NCI-H2171 treated with DMSO at 0.1 percent for 48 hours (cell line): ENCODE measurements at regions not wholly inside any gene's neighbourhood (a gene's known extent, or its start where the extent isn't known, plus 50 kb on each side); places are given as distances from the start of the nearest gene placed in this dataset.
"Not testable (repeated sequence)": the region's sequence is repeated elsewhere in the genome, so short reads cannot be mapped to it uniquely, and the experiment has no call there.

Experiments
- DNase-seq: peaks from one replicate; lab custom pipeline; 2025; lab: John Stamatoyannopoulos, UW

- DNase-seq = no peak
Measured at GRCh38 chr20:51305316-51306052, 237.0 kb downstream of the NFATC2 start.

- no peak for DNase-seq
Measured at GRCh38 chr20:51303731-51304670, 238.5 kb downstream of the NFATC2 start.

- no peak for DNase-seq
Measured at GRCh38 chr20:51301026-51301425, 241.5 kb downstream of the NFATC2 start.

- no peak for DNase-seq
Measured at GRCh38 chr20:51300104-51300503, 242.4 kb downstream of the NFATC2 start.

- no peak for DNase-seq
Measured at GRCh38 chr20:51299413-51299812, 243.1 kb downstream of the NFATC2 start.

GRCh38 chr20:51298141-51298749, 244.3 kb downstream of the NFATC2 start:
- no peak for DNase-seq

GRCh38 chr20:51287628-51288413, 254.7 kb downstream of the NFATC2 start:
- no peak for DNase-seq

- DNase-seq = no peak
Measured at GRCh38 chr20:51286758-51287157, 255.8 kb downstream of the NFATC2 start.

- no peak for DNase-seq
Measured at GRCh38 chr20:51285684-51286083, 256.8 kb downstream of the NFATC2 start.

- no peak for DNase-seq
Measured at GRCh38 chr20:51284871-51285270, 257.6 kb downstream of the NFATC2 start.

- DNase-seq = no peak
Measured at GRCh38 chr20:51284176-51284575, 258.3 kb downstream of the NFATC2 start.

GRCh38 chr20:51281521-51281920, 258.6 kb upstream of the KCNG1 start:
- peak; percentile 28 for DNase-seq

- DNase-seq = no peak
Measured at GRCh38 chr20:51280047-51280446, 257.1 kb upstream of the KCNG1 start.

- no peak for DNase-seq
Measured at GRCh38 chr20:51277961-51278360, 255.1 kb upstream of the KCNG1 start.

- no peak for DNase-seq
Measured at GRCh38 chr20:51276296-51276695, 253.4 kb upstream of the KCNG1 start.

GRCh38 chr20:51275826-51276225, 252.9 kb upstream of the KCNG1 start:
- no peak for DNase-seq

GRCh38 chr20:51275181-51275580, 252.3 kb upstream of the KCNG1 start:
- no peak for DNase-seq

GRCh38 chr20:51272401-51272800, 249.5 kb upstream of the KCNG1 start:
- no peak for DNase-seq

GRCh38 chr20:51271931-51272330, 249.0 kb upstream of the KCNG1 start:
- no peak for DNase-seq

GRCh38 chr20:51271289-51271688, 248.4 kb upstream of the KCNG1 start:
- not testable (repeated sequence) for DNase-seq

GRCh38 chr20:51269671-51270070, 246.8 kb upstream of the KCNG1 start:
- DNase-seq = no peak

- no peak for DNase-seq
Measured at GRCh38 chr20:51267679-51268078, 244.8 kb upstream of the KCNG1 start.
